ENCODE measurements at regions not wholly inside any gene's neighbourhood (a gene's known extent, or its start where the extent isn't known, plus 50 kb on each side); places are given as distances from the start of the nearest gene placed in this dataset.

- WGBS, 2 experiments, result 94 to 95% methylated on average over 12 of the region's 12 CpGs
- no peaks in the 10 kb centered on the region for H3K4me1 ChIP-seq (ENCODE audit: control insufficient read depth, insufficient read depth, low read length)
- no peak overlapping the region for H3K27ac ChIP-seq (ENCODE audit: insufficient read depth, low read depth, low read length, poor library complexity, severe bottlenecking)
- no peak overlapping the region for H3K4me3 ChIP-seq (ENCODE audit: insufficient read depth, low read depth, low read length)
- no peaks in the 10 kb centered on the region for H3K27me3 ChIP-seq (ENCODE audit: control insufficient read depth, insufficient read depth, low read length, poor library complexity, severe bottlenecking)
- H3K9me3 ChIP-seq (ENCODE audit: control insufficient read depth, low read length), result no peaks in the 10 kb centered on the region
- no peaks in the 10 kb centered on the region for H3K36me3 ChIP-seq (ENCODE audit: control insufficient read depth, insufficient read depth, low read length)
These were observed 69.8 kb upstream of the NFIB start for GRCh38 chr9:14383773-14384172.

GRCh38 chr9:14383294-14383693, 69.4 kb upstream of the NFIB start:
- Histone ChIP-seq H3K4me1 (ENCODE audit: control insufficient read depth, insufficient read depth, low read length) (no peaks in the 10 kb centered on the region), H3K9me3 (ENCODE audit: control insufficient read depth, low read length) (no peaks in the 10 kb centered on the region), H3K36me3 (ENCODE audit: control insufficient read depth, insufficient read depth, low read length) (no peaks in the 10 kb centered on the region), H3K27me3 (ENCODE audit: control insufficient read depth, insufficient read depth, low read length, poor library complexity, severe bottlenecking) (no peaks in the 10 kb centered on the region), H3K4me3 (ENCODE audit: insufficient read depth, low read depth, low read length) (no peak overlapping the region), H3K27ac (ENCODE audit: insufficient read depth, low read depth, low read length, poor library complexity, severe bottlenecking) (no peak overlapping the region)
- 94 to 97% methylated on average over 2 of the region's 2 CpGs for WGBS, 2 experiments

GRCh38 chr9:14380061-14380836, 66.3 kb upstream of the NFIB start:
- 97 to 100% methylated on average over 3 of the region's 3 CpGs for WGBS, 2 experiments
- H3K27me3 ChIP-seq (ENCODE audit: control insufficient read depth, insufficient read depth, low read length, poor library complexity, severe bottlenecking), result no peaks in the 10 kb centered on the region
- H3K9me3 ChIP-seq (ENCODE audit: control insufficient read depth, low read length), result no peaks in the 10 kb centered on the region

GRCh38 chr9:14379280-14379679, 65.3 kb upstream of the NFIB start:
- Histone ChIP-seq H3K4me1 (ENCODE audit: control insufficient read depth, insufficient read depth, low read length) (no peaks in the 10 kb centered on the region), H3K27ac (ENCODE audit: insufficient read depth, low read depth, low read length, poor library complexity, severe bottlenecking) (no peak overlapping the region), H3K4me3 (ENCODE audit: insufficient read depth, low read depth, low read length) (no peak overlapping the region), H3K36me3 (ENCODE audit: control insufficient read depth, insufficient read depth, low read length) (no peaks in the 10 kb centered on the region), H3K9me3 (ENCODE audit: control insufficient read depth, low read length) (no peaks in the 10 kb centered on the region), H3K27me3 (ENCODE audit: control insufficient read depth, insufficient read depth, low read length, poor library complexity, severe bottlenecking) (no peaks in the 10 kb centered on the region)
- WGBS, 2 experiments, result 93 to 98% methylated on average over 3 to 4 of the region's 4 CpGs

More at GRCh38 chr9:14380061-14380836, 66.3 kb upstream of the NFIB start:
- H3K4me1 ChIP-seq (ENCODE audit: control insufficient read depth, insufficient read depth, low read length), result no peaks in the 10 kb centered on the region
- no peak overlapping the region for H3K4me3 ChIP-seq (ENCODE audit: insufficient read depth, low read depth, low read length)
- H3K27ac ChIP-seq (ENCODE audit: insufficient read depth, low read depth, low read length, poor library complexity, severe bottlenecking), result no peak overlapping the region
- no peaks in the 10 kb centered on the region for H3K36me3 ChIP-seq (ENCODE audit: control insufficient read depth, insufficient read depth, low read length)

- Histone ChIP-seq H3K36me3 (ENCODE audit: control insufficient read depth, insufficient read depth, low read length) (no peaks in the 10 kb centered on the region), H3K27ac (ENCODE audit: insufficient read depth, low read depth, low read length, poor library complexity, severe bottlenecking) (no peak overlapping the region), H3K4me3 (ENCODE audit: insufficient read depth, low read depth, low read length) (no peak overlapping the region), H3K4me1 (ENCODE audit: control insufficient read depth, insufficient read depth, low read length) (no peaks in the 10 kb centered on the region), H3K9me3 (ENCODE audit: control insufficient read depth, low read length) (no peaks in the 10 kb centered on the region), H3K27me3 (ENCODE audit: control insufficient read depth, insufficient read depth, low read length, poor library complexity, severe bottlenecking) (no peaks in the 10 kb centered on the region)
- WGBS, 2 experiments, result 76 to 83% methylated on average over 4 of the region's 4 CpGs
These were observed 59.8 kb upstream of the NFIB start for GRCh38 chr9:14373706-14374105.

- H3K36me3 ChIP-seq (ENCODE audit: control insufficient read depth, insufficient read depth, low read length), result no peaks in the 10 kb centered on the region
- H3K27ac ChIP-seq (ENCODE audit: insufficient read depth, low read depth, low read length, poor library complexity, severe bottlenecking), result no peak overlapping the region
These were observed 59.4 kb upstream of the NFIB start for GRCh38 chr9:14373336-14373666.

GRCh38 chr9:14372437-14373335, 58.7 kb upstream of the NFIB start:
- WGBS, 2 experiments, result 38 to 50% methylated on average over 4 of the region's 4 CpGs
- no peaks in the 10 kb centered on the region for H3K27me3 ChIP-seq (ENCODE audit: control insufficient read depth, insufficient read depth, low read length, poor library complexity, severe bottlenecking)
- no peaks in the 10 kb centered on the region for H3K4me1 ChIP-seq (ENCODE audit: control insufficient read depth, insufficient read depth, low read length)
- no peak overlapping the region for H3K27ac ChIP-seq (ENCODE audit: insufficient read depth, low read depth, low read length, poor library complexity, severe bottlenecking)
- H3K9me3 ChIP-seq (ENCODE audit: control insufficient read depth, low read length), result no peaks in the 10 kb centered on the region
- H3K36me3 ChIP-seq (ENCODE audit: control insufficient read depth, insufficient read depth, low read length), result no peaks in the 10 kb centered on the region
- no peak overlapping the region for H3K4me3 ChIP-seq (ENCODE audit: insufficient read depth, low read depth, low read length)

More at GRCh38 chr9:14373336-14373666, 59.4 kb upstream of the NFIB start:
- Histone ChIP-seq H3K27me3 (ENCODE audit: control insufficient read depth, insufficient read depth, low read length, poor library complexity, severe bottlenecking) (no peaks in the 10 kb centered on the region), H3K4me3 (ENCODE audit: insufficient read depth, low read depth, low read length) (no peak overlapping the region), H3K9me3 (ENCODE audit: control insufficient read depth, low read length) (no peaks in the 10 kb centered on the region), H3K4me1 (ENCODE audit: control insufficient read depth, insufficient read depth, low read length) (no peaks in the 10 kb centered on the region)

GRCh38 chr9:14369011-14369410, 55.1 kb upstream of the NFIB start:
- H3K36me3 ChIP-seq (ENCODE audit: control insufficient read depth, insufficient read depth, low read length), result no peaks in the 10 kb centered on the region
- WGBS, 2 experiments, result 95 to 96% methylated on average over 6 of the region's 6 CpGs

GRCh38 chr9:14366076-14366475, 52.1 kb upstream of the NFIB start:
- no peaks in the 10 kb centered on the region for H3K9me3 ChIP-seq (ENCODE audit: control insufficient read depth, low read length)
- no peak overlapping the region for H3K27ac ChIP-seq (ENCODE audit: insufficient read depth, low read depth, low read length, poor library complexity, severe bottlenecking)
- WGBS, 2 experiments, result 95% methylated on average over 10 of the region's 10 CpGs
- H3K4me3 ChIP-seq (ENCODE audit: insufficient read depth, low read depth, low read length), result no peak overlapping the region
- no peaks in the 10 kb centered on the region for H3K4me1 ChIP-seq (ENCODE audit: control insufficient read depth, insufficient read depth, low read length)
- no peaks in the 10 kb centered on the region for H3K27me3 ChIP-seq (ENCODE audit: control insufficient read depth, insufficient read depth, low read length, poor library complexity, severe bottlenecking)
- no peaks in the 10 kb centered on the region for H3K36me3 ChIP-seq (ENCODE audit: control insufficient read depth, insufficient read depth, low read length)

More at GRCh38 chr9:14369011-14369410, 55.1 kb upstream of the NFIB start:
- Histone ChIP-seq H3K27ac (ENCODE audit: insufficient read depth, low read depth, low read length, poor library complexity, severe bottlenecking) (no peak overlapping the region), H3K9me3 (ENCODE audit: control insufficient read depth, low read length) (no peaks in the 10 kb centered on the region), H3K4me1 (ENCODE audit: control insufficient read depth, insufficient read depth, low read length) (no peaks in the 10 kb centered on the region), H3K4me3 (ENCODE audit: insufficient read depth, low read depth, low read length) (no peak overlapping the region), H3K27me3 (ENCODE audit: control insufficient read depth, insufficient read depth, low read length, poor library complexity, severe bottlenecking) (no peaks in the 10 kb centered on the region)

- Histone ChIP-seq H3K27ac (ENCODE audit: insufficient read depth, low read depth, low read length, poor library complexity, severe bottlenecking) (no peak overlapping the region), H3K27me3 (ENCODE audit: control insufficient read depth, insufficient read depth, low read length, poor library complexity, severe bottlenecking) (no peaks in the 10 kb centered on the region), H3K4me3 (ENCODE audit: insufficient read depth, low read depth, low read length) (no peak overlapping the region), H3K4me1 (ENCODE audit: control insufficient read depth, insufficient read depth, low read length) (no peaks in the 10 kb centered on the region), H3K9me3 (ENCODE audit: control insufficient read depth, low read length) (no peaks in the 10 kb centered on the region), H3K36me3 (ENCODE audit: control insufficient read depth, insufficient read depth, low read length) (no peaks in the 10 kb centered on the region)
- 86 to 97% methylated on average over 2 to 3 of the region's 3 CpGs for WGBS, 2 experiments
These were observed 51.7 kb upstream of the NFIB start for GRCh38 chr9:14365670-14366069.

Data from ectodermal cell (in vitro differentiated cells).